Panc1 (cell line): ENCODE measurements at regions not wholly inside any gene's neighbourhood (a gene's known extent, or its start where the extent isn't known, plus 50 kb on each side); places are given as distances from the start of the nearest gene placed in this dataset.

Experiments
- ATAC-seq: fragments of 200-7000 bp; cut with Tn5 transposase; 2 replicates; pipeline ENCODE4 v1.9.1; 2020; ENCODE audit warnings: mild to moderate bottlenecking, moderate library complexity
- BruUV-seq: library from RNA; stranded (reverse); fragments of 400-500 nt; replicated peaks from 2 replicates; lab custom pipeline; 2021; lab: Mats Ljungman, UMichigan
- CTCF ChIA-PET: fragments of 300-600 bp; sonication (Branson Sonifier 250); formaldehyde crosslinking; loops from one replicate; lab custom pipeline; 2022; ENCODE audit warnings: antibody characterized with exemption; lab: Charles Lee
- POLR2A ChIA-PET: fragments of 300-600 bp; sonication (Branson Sonifier 250); formaldehyde crosslinking; loops from one replicate; lab custom pipeline; 2022; ENCODE audit warnings: antibody characterized with exemption; lab: Charles Lee
- DNase-seq: peaks from one replicate; pipeline ENCODE4 v3.0.0-alpha.2; 2010; ENCODE audit warnings: low read depth, low spot score
- H3K27ac ChIP-seq: 2 replicates; pipeline ENCODE4 v1.5.1; 2011; ENCODE audit warnings: mild to moderate bottlenecking, low read length, inconsistent platforms
- H3K27me3 ChIP-seq: fragments of 200-500 bp; sonication (Bioruptor generic); 2 replicates; pipeline ENCODE4 v1.6.0; 2014; ENCODE audit warnings: low read length, inconsistent platforms; ENCODE audit not compliant: control insufficient read depth, insufficient read depth
- H3K36me3 ChIP-seq: fragments of 200-500 bp; sonication (Bioruptor generic); 2 replicates; pipeline ENCODE4 v1.5.1; 2014; ENCODE audit warnings: inconsistent platforms, mild to moderate bottlenecking, low read length, moderate library complexity; ENCODE audit not compliant: control insufficient read depth, insufficient read depth
- H3K4me1 ChIP-seq: 2 replicates; pipeline ENCODE4 v1.5.1; 2011; ENCODE audit warnings: inconsistent platforms, mild to moderate bottlenecking, low read length, moderate library complexity; ENCODE audit not compliant: control insufficient read depth, insufficient read depth
- H3K4me3 ChIP-seq, 2 experiments: 2 replicates each; pipeline ENCODE4 v1.5.1; 2011 to 2012; ENCODE audit warnings: low read depth in 2 of 2, low read length in 2 of 2, mild to moderate bottlenecking in 2 of 2, inconsistent platforms in 1 of 2, moderate library complexity in 1 of 2
- H3K9me3 ChIP-seq: fragments of 200-500 bp; sonication (Bioruptor generic); 2 replicates; pipeline ENCODE4 v1.5.1; 2014; ENCODE audit warnings: low read depth, mild to moderate bottlenecking, inconsistent platforms, low read length, moderate library complexity; ENCODE audit not compliant: control insufficient read depth, insufficient read depth
- POLR2AphosphoS5 ChIP-seq: IDR thresholded peaks from 2 replicates; pipeline ENCODE4 v1.6.1; 2012; ENCODE audit warnings: mild to moderate bottlenecking, low read depth, low read length, moderate library complexity
- SIN3A ChIP-seq: IDR thresholded peaks from 2 replicates; pipeline ENCODE4 v1.6.1; 2012; ENCODE audit warnings: low read depth, mild to moderate bottlenecking, low read length, moderate library complexity, borderline replicate concordance; ENCODE audit not compliant: insufficient read depth
- TCF7L2 ChIP-seq: IDR thresholded peaks from 2 replicates; pipeline ENCODE4 v1.6.1; 2011; ENCODE audit warnings: mild to moderate bottlenecking, low read depth, low read length, inconsistent platforms
- in situ Hi-C: cut with HindIII; loops from 2 replicates; pipeline ENCODE4 v1.10.0; 2016; ENCODE audit warnings: low sequenced_read_pairs, low pct_unique_long_range_greater_than_20kb
- intact Hi-C: fragments of 100-400 bp; cut with micrococcal nuclease; formaldehyde crosslinking; loops from one replicate; pipeline ENCODE4 v1.10.0; 2022; ENCODE audit not compliant: unreplicated experiment
- TF ChIP-seq, protein P1 (sequence below): fragments of 450-650 bp; IDR thresholded peaks from 2 replicates; pipeline ENCODE4 v1.5.1; 2017; ENCODE audit warnings: mild to moderate bottlenecking
- TF ChIP-seq, protein P2 (sequence below), 2 experiments: IDR thresholded peaks; 2 replicates each; pipeline ENCODE4 v1.6.1; 2011 to 2012; ENCODE audit warnings: low read depth in 2 of 2, control low read depth in 1 of 2, low read length in 1 of 2, mild to moderate bottlenecking in 1 of 2, moderate library complexity in 1 of 2; ENCODE audit not compliant: insufficient read depth in 1 of 2

GRCh38 chr10:6637053-6637452, 57.0 kb upstream of the PRKCQ start:
- no TSS peak for BruUV-seq
- CTCF ChIA-PET, result no interaction called here

GRCh38 chr10:6635784-6636183, 55.7 kb upstream of the PRKCQ start:
- Histone ChIP-seq H3K36me3 (no peaks in the 10 kb centered on the region; the same call in 1 of the 2 replicates), H3K9me3 (no peaks in the 10 kb centered on the region), H3K4me3 (no peak overlapping the region), H3K27ac (no peak overlapping the region), H3K27me3 (peaks cover 2% of the 10 kb centered on the region; the same call in 1 of the 2 replicates), H3K4me1 (no peaks in the 10 kb centered on the region)
- ATAC-seq (no peak), DNase-seq (no peak)
- TF ChIP-seq, protein P1, sequence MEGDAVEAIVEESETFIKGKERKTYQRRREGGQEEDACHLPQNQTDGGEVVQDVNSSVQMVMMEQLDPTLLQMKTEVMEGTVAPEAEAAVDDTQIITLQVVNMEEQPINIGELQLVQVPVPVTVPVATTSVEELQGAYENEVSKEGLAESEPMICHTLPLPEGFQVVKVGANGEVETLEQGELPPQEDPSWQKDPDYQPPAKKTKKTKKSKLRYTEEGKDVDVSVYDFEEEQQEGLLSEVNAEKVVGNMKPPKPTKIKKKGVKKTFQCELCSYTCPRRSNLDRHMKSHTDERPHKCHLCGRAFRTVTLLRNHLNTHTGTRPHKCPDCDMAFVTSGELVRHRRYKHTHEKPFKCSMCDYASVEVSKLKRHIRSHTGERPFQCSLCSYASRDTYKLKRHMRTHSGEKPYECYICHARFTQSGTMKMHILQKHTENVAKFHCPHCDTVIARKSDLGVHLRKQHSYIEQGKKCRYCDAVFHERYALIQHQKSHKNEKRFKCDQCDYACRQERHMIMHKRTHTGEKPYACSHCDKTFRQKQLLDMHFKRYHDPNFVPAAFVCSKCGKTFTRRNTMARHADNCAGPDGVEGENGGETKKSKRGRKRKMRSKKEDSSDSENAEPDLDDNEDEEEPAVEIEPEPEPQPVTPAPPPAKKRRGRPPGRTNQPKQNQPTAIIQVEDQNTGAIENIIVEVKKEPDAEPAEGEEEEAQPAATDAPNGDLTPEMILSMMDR, result no peak
- TF ChIP-seq, protein P2, sequence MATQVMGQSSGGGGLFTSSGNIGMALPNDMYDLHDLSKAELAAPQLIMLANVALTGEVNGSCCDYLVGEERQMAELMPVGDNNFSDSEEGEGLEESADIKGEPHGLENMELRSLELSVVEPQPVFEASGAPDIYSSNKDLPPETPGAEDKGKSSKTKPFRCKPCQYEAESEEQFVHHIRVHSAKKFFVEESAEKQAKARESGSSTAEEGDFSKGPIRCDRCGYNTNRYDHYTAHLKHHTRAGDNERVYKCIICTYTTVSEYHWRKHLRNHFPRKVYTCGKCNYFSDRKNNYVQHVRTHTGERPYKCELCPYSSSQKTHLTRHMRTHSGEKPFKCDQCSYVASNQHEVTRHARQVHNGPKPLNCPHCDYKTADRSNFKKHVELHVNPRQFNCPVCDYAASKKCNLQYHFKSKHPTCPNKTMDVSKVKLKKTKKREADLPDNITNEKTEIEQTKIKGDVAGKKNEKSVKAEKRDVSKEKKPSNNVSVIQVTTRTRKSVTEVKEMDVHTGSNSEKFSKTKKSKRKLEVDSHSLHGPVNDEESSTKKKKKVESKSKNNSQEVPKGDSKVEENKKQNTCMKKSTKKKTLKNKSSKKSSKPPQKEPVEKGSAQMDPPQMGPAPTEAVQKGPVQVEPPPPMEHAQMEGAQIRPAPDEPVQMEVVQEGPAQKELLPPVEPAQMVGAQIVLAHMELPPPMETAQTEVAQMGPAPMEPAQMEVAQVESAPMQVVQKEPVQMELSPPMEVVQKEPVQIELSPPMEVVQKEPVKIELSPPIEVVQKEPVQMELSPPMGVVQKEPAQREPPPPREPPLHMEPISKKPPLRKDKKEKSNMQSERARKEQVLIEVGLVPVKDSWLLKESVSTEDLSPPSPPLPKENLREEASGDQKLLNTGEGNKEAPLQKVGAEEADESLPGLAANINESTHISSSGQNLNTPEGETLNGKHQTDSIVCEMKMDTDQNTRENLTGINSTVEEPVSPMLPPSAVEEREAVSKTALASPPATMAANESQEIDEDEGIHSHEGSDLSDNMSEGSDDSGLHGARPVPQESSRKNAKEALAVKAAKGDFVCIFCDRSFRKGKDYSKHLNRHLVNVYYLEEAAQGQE (IDR thresholded peaks at IDR 0.05; ENCODE audit: insufficient read depth in 1 of 2, low read depth in 2 of 2, low read length in 1 of 2), result no peak
- no peak for TF ChIP-seq SIN3A
- no peak for TF ChIP-seq TCF7L2
- no peak for TF ChIP-seq POLR2AphosphoS5
- BruUV-seq, result no TSS peak
- ChIA-PET CTCF (no interaction called here), POLR2A (no interaction called here)
- in situ Hi-C loops, result no loop called here
- intact Hi-C loops, result no loop called here

More at GRCh38 chr10:6637053-6637452, 57.0 kb upstream of the PRKCQ start:
- intact Hi-C loops, result no loop called here
- in situ Hi-C loops, result no loop called here
- Histone ChIP-seq H3K9me3 (no peaks in the 10 kb centered on the region), H3K27ac (no peak overlapping the region), H3K27me3 (peaks cover 2% of the 10 kb centered on the region; the same call in 1 of the 2 replicates), H3K36me3 (no peaks in the 10 kb centered on the region; the same call in 1 of the 2 replicates), H3K4me1 (no peaks in the 10 kb centered on the region), H3K4me3 (no peak overlapping the region)
- ATAC-seq (no peak), DNase-seq (no peak)
- TF ChIP-seq, protein P1, result no peak
- TF ChIP-seq POLR2AphosphoS5 (no peak), TCF7L2 (no peak), SIN3A (no peak)
- TF ChIP-seq, protein P2 (IDR thresholded peaks at IDR 0.05; ENCODE audit: insufficient read depth in 1 of 2, low read depth in 2 of 2, low read length in 1 of 2), result no peak
- POLR2A ChIA-PET, result no interaction called here
